ENCODE measurements at regions not wholly inside any gene's neighbourhood (a gene's known extent, or its start where the extent isn't known, plus 50 kb on each side); places are given as distances from the start of the nearest gene placed in this dataset.

GRCh38 chr6:103516336-103516735 is 1343.4 kb downstream of the HACE1 start:
- H3K9ac ChIP-seq (replicated peaks in 1 of 4; ENCODE audit: extremely low read depth in 1 of 4, low read depth in 3 of 4, low read length in 3 of 4), result no peak overlapping the region
- TF ChIP-seq CREB1 (IDR thresholded peaks at IDR 0.05), result no peak
- no peak for DNase-seq (ENCODE audit: low read depth in 1 of 2, low spot score in 2 of 2)
- no peak overlapping the region for H2BK12ac ChIP-seq (ENCODE audit: low read depth, low read length)
- H4K8ac ChIP-seq (ENCODE audit: extremely low read depth, insufficient read depth, low read length), result no peak overlapping the region
- no peaks in the 10 kb centered on the region for H3K36me3 ChIP-seq (ENCODE audit: control insufficient read depth in 2 of 4, insufficient read depth in 4 of 4, low read length in 3 of 4)
- H3K23ac ChIP-seq (ENCODE audit: insufficient read length), result no peak overlapping the region
- no peak overlapping the region for H2BK15ac ChIP-seq (ENCODE audit: low read length)
- H4K20me1 ChIP-seq (replicated peaks in 1 of 2; ENCODE audit: control insufficient read depth in 1 of 2, insufficient read depth in 2 of 2, low read length in 2 of 2), result no peaks in the 10 kb centered on the region
- peaks cover 0 to 1% (median 0%) of the 10 kb centered on the region in 4 experiments; a peak in 1 of 7 replicates for H3K27me3 ChIP-seq (replicated peaks in 1 of 4; ENCODE audit: control insufficient read depth in 3 of 4, extremely low read depth in 1 of 4, insufficient read depth in 3 of 4, low read length in 3 of 4)
- H4K91ac ChIP-seq (replicated peaks; ENCODE audit: insufficient read length, low read length), result no peak overlapping the region
- ChIA-PET CTCF (ENCODE audit: partially characterized antibody) (no interaction called here), POLR2A (ENCODE audit: partially characterized antibody) (no interaction called here)
- H4K5ac ChIP-seq (ENCODE audit: insufficient read length, low read depth, low read length), result no peak overlapping the region
- no peak overlapping the region for H3K18ac ChIP-seq (ENCODE audit: extremely low read depth, low read length)
- H2AFZ ChIP-seq (ENCODE audit: low read length), result no peak overlapping the region
- H2BK5ac ChIP-seq (ENCODE audit: low read depth, low read length), result no peak overlapping the region
- H3K9me3 ChIP-seq (ENCODE audit: insufficient read depth in 2 of 2, low read depth in 1 of 2, low read length in 1 of 2), result no peaks in the 10 kb centered on the region
- H3K79me1 ChIP-seq (ENCODE audit: low read depth, low read length), result no peaks in the 10 kb centered on the region
- H2BK20ac ChIP-seq (ENCODE audit: low read length), result no peak overlapping the region
- no peak overlapping the region for H3K27ac ChIP-seq (ENCODE audit: low read depth, low read length)
- no peaks in the 10 kb centered on the region for H3K4me1 ChIP-seq (replicated peaks in 1 of 4; ENCODE audit: control insufficient read depth in 3 of 4, insufficient read depth in 4 of 4, low read length in 3 of 4)
- no peak overlapping the region for H3K4me3 ChIP-seq (ENCODE audit: extremely low read depth in 1 of 4, insufficient read depth in 2 of 4, low read depth in 3 of 4, low read length in 4 of 4)
- FAIRE-seq, result no peak
- H3K14ac ChIP-seq (ENCODE audit: insufficient read length), result no peak overlapping the region
- H3K4ac ChIP-seq (replicated peaks; ENCODE audit: insufficient read length, low read depth, low read length), result no peak overlapping the region
- H3K56ac ChIP-seq (replicated peaks; ENCODE audit: insufficient read length, low read depth, low read length), result no peak overlapping the region
- no peak overlapping the region for H3K4me2 ChIP-seq (ENCODE audit: insufficient read depth in 1 of 2, low read depth in 2 of 2, low read length in 2 of 2)
- WGBS, 2 experiments (ENCODE audit: extremely low coverage in 1 of 2, insufficient coverage in 1 of 2, insufficient read length in 1 of 2, insufficient replicate concordance in 2 of 2, low coverage in 1 of 2, low lambda C conversion rate in 2 of 2, missing lambda C conversion rate in 1 of 2), result 79% methylated on average over 3 of the region's 3 CpGs; no CpG with 5 or more reads in 1 of the 2 experiments
- no peak overlapping the region for H2BK120ac ChIP-seq (replicated peaks; ENCODE audit: low read depth, low read length)
- no peaks in the 10 kb centered on the region for H3K23me2 ChIP-seq (ENCODE audit: low read depth, low read length)
- H3K79me2 ChIP-seq (ENCODE audit: control insufficient read depth in 1 of 2, insufficient read depth in 2 of 2, low read length in 2 of 2), result no peaks in the 10 kb centered on the region
- H2AK5ac ChIP-seq (ENCODE audit: low read depth, low read length), result no peak overlapping the region

Measured in H1 (cell line).